Neutrophil (primary cell): ENCODE measurements at regions not wholly inside any gene's neighbourhood (a gene's known extent, or its start where the extent isn't known, plus 50 kb on each side); places are given as distances from the start of the nearest gene placed in this dataset.

Source experiments
- H3K27ac ChIP-seq: fragments of 200-600 bp; sonication (generic); 2 replicates; pipeline ENCODE4 v1.5.1; 2016; ENCODE audit warnings: mild to moderate bottlenecking, moderate library complexity
- H3K27me3 ChIP-seq: fragments of 200-600 bp; sonication (generic); 2 replicates; pipeline ENCODE4 v1.6.0; 2016; ENCODE audit warnings: mild to moderate bottlenecking
- H3K36me3 ChIP-seq: fragments of 200-600 bp; sonication (generic); 2 replicates; pipeline ENCODE4 v1.5.1; 2017
- H3K4me1 ChIP-seq, 2 experiments: fragments of 200-600 bp in 1 of 2; sonication (generic) in 1 of 2; 1 replicate in 1 of 2; 2 replicates in 1 of 2; pipeline versions ENCODE4 v1.5.1 to v1.6.1; 2013 to 2016; ENCODE audit warnings: low read depth in 1 of 2, low read length in 1 of 2, mild to moderate bottlenecking in 1 of 2, moderate library complexity in 1 of 2; ENCODE audit not compliant: control insufficient read depth in 1 of 2, insufficient read depth in 1 of 2
- H3K4me3 ChIP-seq, 2 experiments: fragments of 200-600 bp in 1 of 2; sonication (generic) in 1 of 2; 1 replicate in 1 of 2; 2 replicates in 1 of 2; pipeline ENCODE4 v1.5.1; 2013 to 2016; ENCODE audit warnings: low read depth in 1 of 2, low read length in 1 of 2, mild to moderate bottlenecking in 1 of 2, moderate library complexity in 1 of 2
- H3K9me3 ChIP-seq: fragments of 200-600 bp; sonication (generic); 2 replicates; pipeline ENCODE4 v1.5.1; 2016
- TF ChIP-seq, protein P1 (sequence below): fragments of 200-600 bp; sonication (generic); IDR thresholded peaks from 2 replicates; pipeline ENCODE4 v1.5.1; 2016; ENCODE audit warnings: antibody characterized with exemption

GRCh38 chr20:12411246-12411940 is 493.7 kb downstream of the BTBD3 start:
- TF ChIP-seq, protein P1, sequence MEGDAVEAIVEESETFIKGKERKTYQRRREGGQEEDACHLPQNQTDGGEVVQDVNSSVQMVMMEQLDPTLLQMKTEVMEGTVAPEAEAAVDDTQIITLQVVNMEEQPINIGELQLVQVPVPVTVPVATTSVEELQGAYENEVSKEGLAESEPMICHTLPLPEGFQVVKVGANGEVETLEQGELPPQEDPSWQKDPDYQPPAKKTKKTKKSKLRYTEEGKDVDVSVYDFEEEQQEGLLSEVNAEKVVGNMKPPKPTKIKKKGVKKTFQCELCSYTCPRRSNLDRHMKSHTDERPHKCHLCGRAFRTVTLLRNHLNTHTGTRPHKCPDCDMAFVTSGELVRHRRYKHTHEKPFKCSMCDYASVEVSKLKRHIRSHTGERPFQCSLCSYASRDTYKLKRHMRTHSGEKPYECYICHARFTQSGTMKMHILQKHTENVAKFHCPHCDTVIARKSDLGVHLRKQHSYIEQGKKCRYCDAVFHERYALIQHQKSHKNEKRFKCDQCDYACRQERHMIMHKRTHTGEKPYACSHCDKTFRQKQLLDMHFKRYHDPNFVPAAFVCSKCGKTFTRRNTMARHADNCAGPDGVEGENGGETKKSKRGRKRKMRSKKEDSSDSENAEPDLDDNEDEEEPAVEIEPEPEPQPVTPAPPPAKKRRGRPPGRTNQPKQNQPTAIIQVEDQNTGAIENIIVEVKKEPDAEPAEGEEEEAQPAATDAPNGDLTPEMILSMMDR: no peak
- H3K27me3 ChIP-seq: no peaks in the 10 kb centered on the region
- no peaks in the 10 kb centered on the region for H3K36me3 ChIP-seq
- no peaks in the 10 kb centered on the region for H3K9me3 ChIP-seq
- no peaks in the 10 kb centered on the region for H3K4me1 ChIP-seq
- no peak overlapping the region for H3K27ac ChIP-seq
- H3K4me3 ChIP-seq: no peak overlapping the region

GRCh38 chr20:12413116-12413515 is 495.4 kb downstream of the BTBD3 start:
- Histone ChIP-seq H3K27me3 (no peaks in the 10 kb centered on the region), H3K4me3 (no peak overlapping the region), H3K27ac (no peak overlapping the region), H3K36me3 (no peaks in the 10 kb centered on the region), H3K9me3 (no peaks in the 10 kb centered on the region), H3K4me1 (no peaks in the 10 kb centered on the region)
- TF ChIP-seq, protein P1: no peak

DNA sequence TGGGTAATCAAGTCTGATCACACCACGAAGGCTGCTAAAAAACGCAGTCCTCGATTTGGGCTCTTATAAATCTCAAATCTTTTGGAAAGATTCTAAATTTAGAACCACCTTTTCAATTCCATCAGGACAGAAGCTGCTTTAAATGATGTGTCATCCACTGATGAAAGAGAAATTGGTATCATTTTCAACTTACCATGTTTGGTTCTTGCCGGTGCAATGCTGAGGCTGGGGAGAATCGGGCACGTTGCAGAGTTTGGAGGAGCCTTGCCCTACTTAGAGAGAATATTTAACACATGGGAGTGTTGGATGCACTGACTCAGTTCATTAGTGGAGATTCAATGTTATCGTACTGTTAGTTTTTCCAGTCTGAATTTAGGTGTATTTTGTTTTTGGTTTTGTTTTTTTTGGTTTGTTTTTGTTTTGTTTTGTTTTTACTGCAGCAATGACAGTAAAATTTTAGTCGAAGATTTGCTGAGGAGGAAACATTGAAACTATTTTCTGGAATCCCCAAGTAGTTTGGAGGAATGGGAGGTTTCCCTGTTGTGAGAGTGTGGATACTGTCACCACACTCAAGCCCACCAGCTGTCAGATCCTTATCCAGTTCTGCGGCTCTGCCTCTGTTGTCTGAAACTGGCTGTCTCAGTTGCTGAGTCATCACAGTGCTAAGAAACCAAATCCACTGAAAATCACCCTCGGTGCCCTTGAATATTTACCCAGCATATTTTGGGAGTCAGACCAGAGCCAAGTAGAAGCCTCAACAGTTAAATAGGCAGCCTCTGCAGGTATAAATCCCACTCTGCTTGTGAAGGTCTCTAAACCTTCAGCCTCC is 497.0 kb downstream of the BTBD3 start:
- Histone ChIP-seq H3K27me3 (no peaks in the 10 kb centered on the region), H3K27ac (no peak overlapping the region), H3K4me1 (no peaks in the 10 kb centered on the region), H3K9me3 (no peaks in the 10 kb centered on the region), H3K4me3 (no peak overlapping the region), H3K36me3 (no peaks in the 10 kb centered on the region)
- TF ChIP-seq, protein P1: no peak

- TF ChIP-seq, protein P1: no peak
- H3K27ac ChIP-seq: no peak overlapping the region
- H3K9me3 ChIP-seq: no peaks in the 10 kb centered on the region
- no peaks in the 10 kb centered on the region for H3K36me3 ChIP-seq
- H3K4me1 ChIP-seq: no peaks in the 10 kb centered on the region
- no peak overlapping the region for H3K4me3 ChIP-seq
- H3K27me3 ChIP-seq: no peaks in the 10 kb centered on the region
These were observed 498.6 kb downstream of the BTBD3 start for GRCh38 chr20:12416281-12416680.

GRCh38 chr20:12433724-12434123 is 516.0 kb downstream of the BTBD3 start:
- Histone ChIP-seq H3K4me1 (no peaks in the 10 kb centered on the region), H3K9me3 (no peaks in the 10 kb centered on the region), H3K36me3 (no peaks in the 10 kb centered on the region), H3K27ac (no peak overlapping the region), H3K27me3 (no peaks in the 10 kb centered on the region), H3K4me3 (no peak overlapping the region)
- TF ChIP-seq, protein P1: no peak
